ENCODE measurements at regions not wholly inside any gene's neighbourhood (a gene's known extent, or its start where the extent isn't known, plus 50 kb on each side); places are given as distances from the start of the nearest gene placed in this dataset.

GRCh38 chr10:37680716-37681616 lies 176.4 kb downstream of the ZNF248 start:
- TF ChIP-seq CTCF (IDR thresholded peaks at IDR 0.05) (no peak), POLR2A (IDR thresholded peaks at IDR 0.05) (no peak), POLR2AphosphoS5 (IDR thresholded peaks at IDR 0.05) (no peak)
